ENCODE measurements at regions not wholly inside any gene's neighbourhood (a gene's known extent, or its start where the extent isn't known, plus 50 kb on each side); places are given as distances from the start of the nearest gene placed in this dataset.

GRCh38 chr3:126270145-126270811 is 86.9 kb downstream of the KLF15 start:
- no peak overlapping the region for H3K4me3 ChIP-seq (ENCODE audit: low read length)
- no peaks in the 10 kb centered on the region for H4K20me1 ChIP-seq (ENCODE audit: insufficient read depth)
- H3K9ac ChIP-seq (ENCODE audit: low read length), result no peak overlapping the region
- no peaks in the 10 kb centered on the region for H3K9me2 ChIP-seq (ENCODE audit: insufficient read depth, low read length)
- no peaks in the 10 kb centered on the region for H3K36me3 ChIP-seq (ENCODE audit: insufficient read depth, low read length)
- no peaks in the 10 kb centered on the region for H3K79me2 ChIP-seq (replicated peaks; ENCODE audit: insufficient read depth, low read length)
- TF ChIP-seq RAD21 (conservative IDR thresholded peaks at IDR 0.05) (no peak), SMC3 (conservative IDR thresholded peaks at IDR 0.05; ENCODE audit: poor library complexity) (no peak), TAF1 (IDR thresholded peaks at IDR 0.05; ENCODE audit: low read depth) (no peak), POLR2AphosphoS5 (IDR thresholded peaks at IDR 0.05) (no peak), MXI1 (conservative IDR thresholded peaks at IDR 0.05; ENCODE audit: poor library complexity, severe bottlenecking) (no peak), EZH2 (IDR thresholded peaks at IDR 0.05; ENCODE audit: borderline replicate concordance, insufficient read depth, low read length, poor library complexity, severe bottlenecking) (no peak), CTCF (IDR thresholded peaks at IDR 0.05; ENCODE audit: poor library complexity, severe bottlenecking) (no peak), EP300 (conservative IDR thresholded peaks at IDR 0.05; ENCODE audit: poor library complexity, severe bottlenecking) (no peak), REST (IDR thresholded peaks at IDR 0.05; ENCODE audit: borderline replicate concordance) (no peak)
- no peak overlapping the region for H3K4me2 ChIP-seq (ENCODE audit: low read length)
- H3K27ac ChIP-seq (ENCODE audit: low read length), result no peak overlapping the region
- no peaks in the 10 kb centered on the region for H3K9me3 ChIP-seq (ENCODE audit: low read length)
- no peaks in the 10 kb centered on the region for H3K27me3 ChIP-seq (ENCODE audit: insufficient read depth, low read depth, low read length)
- H3F3A ChIP-seq (ENCODE audit: insufficient read depth, low read length, poor library complexity, severe bottlenecking), result no peaks in the 10 kb centered on the region
- no peak overlapping the region for H2AFZ ChIP-seq (ENCODE audit: low read depth, low read length)

GRCh38 chr3:126269354-126269753 is 87.9 kb downstream of the KLF15 start:
- no peaks in the 10 kb centered on the region for H3K79me2 ChIP-seq (replicated peaks; ENCODE audit: insufficient read depth, low read length)
- H3K36me3 ChIP-seq (ENCODE audit: insufficient read depth, low read length), result no peaks in the 10 kb centered on the region
- no peak overlapping the region for H3K9ac ChIP-seq (ENCODE audit: low read length)
- no peak overlapping the region for H3K4me2 ChIP-seq (ENCODE audit: low read length)
- H3K9me3 ChIP-seq (ENCODE audit: low read length), result no peaks in the 10 kb centered on the region
- TF ChIP-seq TAF1 (IDR thresholded peaks at IDR 0.05; ENCODE audit: low read depth), result no peak
- TF ChIP-seq RAD21 (conservative IDR thresholded peaks at IDR 0.05), result no peak
- no peak for TF ChIP-seq CTCF (IDR thresholded peaks at IDR 0.05; ENCODE audit: poor library complexity, severe bottlenecking)
- H3K27me3 ChIP-seq (ENCODE audit: insufficient read depth, low read depth, low read length), result no peaks in the 10 kb centered on the region
- no peak overlapping the region for H3K4me3 ChIP-seq (ENCODE audit: low read length)
- H3K27ac ChIP-seq (ENCODE audit: low read length), result no peak overlapping the region
- no peaks in the 10 kb centered on the region for H3F3A ChIP-seq (ENCODE audit: insufficient read depth, low read length, poor library complexity, severe bottlenecking)
- H4K20me1 ChIP-seq (ENCODE audit: insufficient read depth), result no peaks in the 10 kb centered on the region
- no peaks in the 10 kb centered on the region for H3K9me2 ChIP-seq (ENCODE audit: insufficient read depth, low read length)
- H2AFZ ChIP-seq (ENCODE audit: low read depth, low read length), result no peak overlapping the region
